Left ventricle myocardium superior (tissue), 1 donor: ENCODE measurements at regions not wholly inside any gene's neighbourhood (a gene's known extent, or its start where the extent isn't known, plus 50 kb on each side); places are given as distances from the start of the nearest gene placed in this dataset.

Experiments used
- ATAC-seq: fragments of 200-7000 bp; cut with Tn5 transposase; one replicate; pipeline ENCODE4 v1.9.1; 2020; ENCODE audit warnings: mild to moderate bottlenecking, moderate library complexity
- DNase-seq: peaks from one replicate; pipeline ENCODE4 v3.0.0-alpha.2; 2020
- intact Hi-C: fragments of 100-400 bp; cut with micrococcal nuclease; formaldehyde crosslinking; loops from one replicate; pipeline ENCODE4 v1.11.0; 2022
- donor health status: DM: no; HTN: yes; CAD: no; lungs with severe emphysema.

DNA sequence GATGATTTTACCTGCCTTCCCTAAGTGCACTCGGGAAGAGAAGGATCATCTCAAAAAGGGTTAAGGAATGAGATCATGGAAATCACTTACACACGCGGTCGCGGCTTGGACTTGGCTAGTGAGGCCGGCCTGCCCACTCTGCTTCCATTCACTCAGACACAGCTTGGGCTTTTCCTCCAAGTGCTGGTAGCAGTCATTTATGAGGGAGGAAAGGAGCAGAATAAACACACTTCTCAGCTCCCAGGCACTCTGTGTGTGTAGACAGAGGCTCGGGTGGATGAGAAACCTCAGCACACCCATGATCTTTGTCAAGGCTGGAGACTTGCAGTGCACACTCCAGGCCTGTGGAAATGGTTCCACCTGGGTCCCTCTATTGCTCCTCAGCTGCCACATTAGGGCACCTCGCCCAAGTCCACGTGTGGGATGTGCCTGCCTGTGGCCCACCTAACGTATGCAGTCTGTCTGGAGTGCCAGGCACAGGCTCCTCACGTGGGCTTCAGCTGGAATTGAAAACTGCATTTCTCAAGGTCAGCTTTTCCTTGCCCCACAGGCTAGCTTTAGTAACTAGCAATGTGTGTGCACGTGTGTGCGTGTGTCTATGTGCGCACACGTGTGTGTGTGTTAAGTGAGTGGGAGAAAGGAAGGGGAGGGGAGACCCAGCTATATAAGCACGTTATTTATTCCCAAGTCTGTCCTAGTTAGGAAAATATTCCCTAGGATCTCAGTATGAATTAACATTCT lies 288.4 kb downstream of the SOX11 start:
- ATAC-seq (no peak), DNase-seq (no peak)
- intact Hi-C loops = no loop called here

DNA sequence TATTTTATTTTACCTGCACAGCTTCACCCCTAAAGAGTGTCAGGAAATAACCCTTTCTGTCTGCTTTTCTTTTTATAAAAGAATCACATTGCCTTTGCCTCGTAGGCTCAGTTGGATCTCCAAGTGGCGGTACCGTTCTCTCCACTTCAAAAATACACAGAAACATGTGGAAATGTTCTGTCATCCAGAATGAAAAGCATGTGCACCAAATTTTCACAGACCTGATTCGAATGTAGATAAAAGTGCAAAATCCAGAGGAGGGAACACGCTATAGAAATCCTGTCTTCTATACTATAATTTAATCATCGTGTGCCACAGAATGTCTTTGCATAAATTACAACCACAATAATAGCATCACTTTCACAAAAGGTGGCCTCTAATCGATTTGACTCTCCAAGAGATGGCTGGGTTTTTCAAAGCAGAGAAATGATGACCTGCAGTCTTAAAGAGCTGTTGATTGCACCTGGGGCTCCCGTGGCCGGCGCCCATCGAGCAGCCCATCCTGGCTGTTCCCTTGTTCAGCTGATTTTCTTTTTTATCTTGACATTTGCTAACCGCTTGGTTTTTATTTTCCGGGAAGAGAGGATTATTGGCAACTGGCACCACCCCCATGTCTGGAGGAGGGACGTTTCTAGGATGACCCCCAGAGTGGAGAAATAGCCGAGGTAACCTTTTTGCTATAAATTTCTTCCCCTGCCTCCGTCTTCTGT lies 290.2 kb downstream of the SOX11 start:
- DNase-seq = no peak
- intact Hi-C loops = no loop called here
- ATAC-seq = no peak

DNA sequence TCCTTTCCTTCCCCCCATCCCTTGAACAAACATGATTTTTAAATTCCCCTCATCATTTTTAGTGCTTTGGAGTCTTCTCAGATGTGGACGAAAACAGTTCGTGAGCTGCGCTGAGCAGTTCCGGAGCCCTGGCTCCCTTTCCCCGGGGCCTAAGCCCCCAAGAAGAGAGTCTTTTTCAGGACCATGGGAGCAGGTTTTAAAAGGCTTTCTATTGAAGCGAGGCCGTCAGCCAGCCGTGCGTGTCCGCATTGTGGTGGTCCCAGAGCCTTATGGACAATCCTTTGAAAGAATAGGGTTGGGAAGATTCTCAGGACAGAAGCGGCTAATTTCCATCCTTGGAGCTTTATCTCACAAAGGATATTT lies 290.7 kb downstream of the SOX11 start:
- DNase-seq (no peak), ATAC-seq (no peak)
- intact Hi-C loops = no loop called here

- DNase-seq (no peak), ATAC-seq (no peak)
- intact Hi-C loops = no loop called here
These were observed 291.5 kb downstream of the SOX11 start for GRCh38 chr2:5983511-5984272.

GRCh38 chr2:5984273-5984655 lies 292.1 kb downstream of the SOX11 start:
- no peak for ATAC-seq
- intact Hi-C loops = no loop called here
- no peak for DNase-seq

DNA sequence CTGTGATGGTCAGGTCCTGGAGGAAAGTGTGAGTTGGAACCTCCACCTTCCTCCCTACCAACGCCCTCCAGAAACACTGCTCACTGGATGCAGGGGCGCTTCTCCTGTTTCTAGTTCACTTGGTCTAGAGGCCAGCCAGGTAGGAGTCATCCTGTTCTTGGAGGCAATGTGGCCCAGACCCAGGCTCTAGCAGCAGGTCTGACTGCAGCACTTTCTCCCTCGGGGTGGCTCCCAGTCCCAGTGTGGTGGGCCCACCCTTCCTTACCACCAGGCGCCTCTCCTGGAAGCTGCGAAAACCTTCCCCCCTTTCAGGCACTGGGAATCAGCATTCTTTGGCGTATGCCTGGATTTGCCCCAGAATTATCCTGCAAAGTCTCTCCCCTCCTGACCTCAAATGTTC lies 292.8 kb downstream of the SOX11 start:
- intact Hi-C loops = no loop called here
- DNase-seq = no peak
- no peak for ATAC-seq

DNA sequence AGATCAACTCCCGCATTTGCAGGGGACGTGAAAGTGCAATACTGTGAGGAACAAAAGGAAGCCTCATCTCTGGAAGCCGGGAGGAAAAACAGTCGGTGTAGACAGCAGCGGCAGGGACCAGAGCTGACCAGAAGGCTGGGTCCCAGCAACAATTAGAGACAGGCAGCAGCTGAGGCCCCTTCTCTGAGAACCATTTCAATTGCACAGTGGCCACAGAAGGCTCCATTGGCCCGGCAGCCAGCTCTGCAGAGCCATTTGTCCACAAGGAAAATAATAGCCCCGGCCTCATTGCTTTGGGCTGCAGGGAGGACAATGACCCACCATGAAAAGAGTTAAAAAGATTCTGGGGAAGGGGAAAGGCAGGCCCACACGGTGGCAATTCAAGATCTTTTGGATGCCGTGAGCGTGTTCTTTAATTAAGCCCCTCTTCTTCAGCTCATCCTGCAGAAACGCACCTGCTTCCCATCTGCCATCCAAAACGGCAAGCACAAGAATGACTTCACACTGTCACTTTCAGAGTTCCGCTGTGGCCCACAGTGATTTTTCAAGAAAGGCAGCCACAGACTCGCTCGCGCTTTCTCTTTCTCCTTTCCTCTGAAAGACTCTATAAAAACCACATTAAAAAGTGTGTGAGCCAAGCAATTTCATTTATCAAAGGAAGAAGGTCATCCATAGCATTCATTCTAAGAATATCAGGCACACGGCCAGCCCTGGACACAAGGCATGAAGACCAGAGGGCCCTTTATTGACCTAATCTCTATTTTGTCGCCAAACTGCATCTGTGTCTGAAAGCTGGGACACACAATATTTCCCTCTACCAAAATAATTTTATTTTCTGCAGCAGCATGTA lies 293.6 kb downstream of the SOX11 start:
- DNase-seq (no peak), ATAC-seq (no peak)
- intact Hi-C loops = no loop called here

DNA sequence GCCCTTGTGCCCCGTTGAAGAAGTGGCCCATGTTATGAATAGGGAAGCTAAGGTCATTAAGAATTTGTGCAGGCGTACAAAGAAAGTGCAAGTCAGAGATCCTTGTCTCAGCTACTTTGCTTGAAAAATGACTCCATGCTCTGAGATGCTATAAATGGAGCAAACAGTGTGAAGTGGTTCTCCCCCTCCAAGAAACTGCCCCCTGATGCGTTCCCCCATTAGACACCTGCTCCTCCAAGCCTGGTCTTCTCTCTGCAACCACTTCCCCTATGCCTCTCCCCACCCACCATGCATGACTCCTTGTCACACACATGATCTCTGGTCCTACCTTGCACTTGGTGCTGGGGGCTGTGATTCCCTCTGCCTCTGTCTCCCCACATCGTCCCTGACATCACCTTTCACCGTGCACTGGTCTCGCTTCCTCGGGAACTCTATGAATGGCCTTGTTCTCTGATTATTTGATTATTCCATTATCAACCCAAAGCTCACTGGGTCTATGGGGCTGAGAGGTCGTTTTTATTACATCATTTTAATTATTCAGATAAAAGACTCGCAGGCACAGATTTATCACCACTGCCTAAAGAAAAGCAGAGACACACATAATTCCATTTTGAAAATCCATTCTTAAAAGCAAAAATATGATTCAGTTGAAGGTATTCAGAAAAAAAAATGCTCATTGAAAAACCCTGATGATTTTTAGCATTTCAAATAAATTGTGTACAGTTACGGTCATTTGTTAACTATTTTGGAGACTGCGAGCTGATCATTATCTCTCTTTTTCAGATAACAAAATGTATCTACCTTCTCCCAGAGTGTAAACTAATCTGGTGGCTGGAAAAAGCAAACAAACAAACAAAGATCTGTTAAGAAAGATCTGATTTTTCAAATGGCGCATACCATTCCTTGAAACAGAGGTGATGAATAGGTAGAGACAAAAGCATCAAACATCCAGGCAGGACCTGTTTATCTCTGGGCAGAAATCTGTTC lies 294.9 kb downstream of the SOX11 start:
- intact Hi-C loops = no loop called here
- DNase-seq (no peak), ATAC-seq (no peak)

GRCh38 chr2:5988120-5988519 lies 295.9 kb downstream of the SOX11 start:
- ATAC-seq = no peak
- intact Hi-C loops = no loop called here
- no peak for DNase-seq

- no peak for ATAC-seq
- intact Hi-C loops = no loop called here
- no peak for DNase-seq
These were observed 297.9 kb downstream of the SOX11 start for GRCh38 chr2:5990086-5990485.

- ATAC-seq (peak; percentile 84), DNase-seq (no peak)
- intact Hi-C loops = no loop called here
These were observed 299.3 kb downstream of the SOX11 start for GRCh38 chr2:5991305-5991968.

GRCh38 chr2:5995832-5996231 lies 303.6 kb downstream of the SOX11 start:
- intact Hi-C loops = no loop called here
- ATAC-seq = no peak
- no peak for DNase-seq

DNA sequence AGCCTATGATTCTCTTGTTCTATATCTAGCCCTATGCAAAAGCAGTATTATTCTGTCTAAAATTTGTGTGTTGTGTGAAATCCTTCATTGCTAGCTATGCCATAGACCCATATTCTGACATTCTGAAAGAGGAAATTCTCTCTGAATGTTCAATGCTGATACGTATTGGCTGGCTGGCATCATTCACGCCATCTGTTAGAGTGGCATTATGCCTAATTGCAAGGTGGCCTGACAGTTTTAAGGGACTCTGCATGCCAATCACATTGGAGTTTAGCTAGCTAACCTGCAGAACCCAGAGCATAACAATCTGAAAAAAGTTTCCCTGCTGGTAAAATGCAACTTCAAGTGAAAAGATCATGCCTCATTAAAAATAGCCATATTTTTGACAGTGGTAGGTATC lies 316.0 kb downstream of the SOX11 start:
- DNase-seq = no peak
- intact Hi-C loops = no loop called here
- ATAC-seq = no peak

DNA sequence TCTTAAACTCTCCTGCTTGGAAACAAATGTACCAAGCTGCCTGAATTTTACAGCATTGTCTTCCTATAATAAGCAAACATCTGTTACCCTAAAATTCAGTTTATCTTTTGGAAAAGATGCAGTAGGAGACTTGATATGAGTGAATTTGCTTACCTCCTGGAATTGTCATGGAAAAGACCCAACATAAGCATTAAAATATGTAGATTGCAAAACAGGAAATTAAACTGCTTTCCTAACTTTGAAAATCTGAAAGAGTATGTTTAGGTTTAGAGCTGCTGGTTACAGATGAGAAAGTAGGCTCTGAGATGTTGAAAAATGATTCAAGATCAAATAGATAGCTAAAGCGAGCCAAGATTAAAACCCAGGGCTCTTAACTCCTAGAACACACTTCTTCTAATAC lies 316.5 kb downstream of the SOX11 start:
- DNase-seq (no peak), ATAC-seq (no peak)
- intact Hi-C loops = no loop called here

- no peak for DNase-seq
- intact Hi-C loops = no loop called here
These were observed 318.0 kb downstream of the SOX11 start for GRCh38 chr2:6010163-6010562.

GRCh38 chr2:6011921-6012320 lies 319.7 kb downstream of the SOX11 start:
- intact Hi-C loops = no loop called here
- ATAC-seq (no peak), DNase-seq (no peak)

More at GRCh38 chr2:6010163-6010562, 318.0 kb downstream of the SOX11 start:
- ATAC-seq = no peak

DNA sequence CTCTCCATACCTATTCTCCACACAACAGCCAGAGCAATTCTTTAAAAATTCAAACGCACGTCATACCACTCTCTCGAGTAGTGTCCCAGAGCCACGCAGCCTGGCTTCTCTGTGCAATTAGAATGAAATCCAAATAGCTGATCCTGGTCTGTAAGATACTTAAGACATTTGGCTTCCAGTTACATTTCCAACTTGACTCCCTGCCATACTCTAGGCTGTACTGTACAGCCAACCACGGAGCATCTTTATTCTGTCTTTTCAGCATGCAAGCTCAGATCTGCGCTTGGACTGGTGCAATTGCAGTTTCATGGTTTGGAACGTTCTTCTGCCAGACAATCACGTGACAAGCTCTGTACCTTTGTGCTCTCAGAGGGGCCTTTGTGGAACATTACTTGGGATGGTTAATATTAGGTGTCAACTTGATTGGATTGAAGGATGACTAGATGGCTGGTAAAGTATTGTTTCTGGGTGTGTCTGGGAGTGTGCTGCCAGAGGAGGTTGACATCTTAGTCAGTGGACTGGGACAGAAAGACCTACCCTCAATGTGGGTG lies 325.6 kb downstream of the SOX11 start:
- no peak for ATAC-seq
- no peak for DNase-seq
- intact Hi-C loops = no loop called here

- intact Hi-C loops = no loop called here
- no peak for DNase-seq
- no peak for ATAC-seq
These were observed 332.0 kb downstream of the SOX11 start for GRCh38 chr2:6024229-6024628.
